OCI-LY3 (cell line): ENCODE measurements at regions not wholly inside any gene's neighbourhood (a gene's known extent, or its start where the extent isn't known, plus 50 kb on each side); places are given as distances from the start of the nearest gene placed in this dataset.

ENCODE experiments used
- EZH2phosphoT487 ChIP-seq: fragments of 200-600 bp; shearing (Covaris generic); IDR thresholded peaks from 2 replicates; pipeline ENCODE4 v1.6.1; 2018; ENCODE audit warnings: antibody characterized with exemption, mixed run types, low read depth
- TF ChIP-seq, protein P1 (sequence below): fragments of 200-600, 300-600 bp; sonication (generic); IDR thresholded peaks from 2 replicates; pipeline ENCODE4 v1.5.1; 2014; ENCODE audit warnings: antibody characterized with exemption, low read length, low read depth

DNA sequence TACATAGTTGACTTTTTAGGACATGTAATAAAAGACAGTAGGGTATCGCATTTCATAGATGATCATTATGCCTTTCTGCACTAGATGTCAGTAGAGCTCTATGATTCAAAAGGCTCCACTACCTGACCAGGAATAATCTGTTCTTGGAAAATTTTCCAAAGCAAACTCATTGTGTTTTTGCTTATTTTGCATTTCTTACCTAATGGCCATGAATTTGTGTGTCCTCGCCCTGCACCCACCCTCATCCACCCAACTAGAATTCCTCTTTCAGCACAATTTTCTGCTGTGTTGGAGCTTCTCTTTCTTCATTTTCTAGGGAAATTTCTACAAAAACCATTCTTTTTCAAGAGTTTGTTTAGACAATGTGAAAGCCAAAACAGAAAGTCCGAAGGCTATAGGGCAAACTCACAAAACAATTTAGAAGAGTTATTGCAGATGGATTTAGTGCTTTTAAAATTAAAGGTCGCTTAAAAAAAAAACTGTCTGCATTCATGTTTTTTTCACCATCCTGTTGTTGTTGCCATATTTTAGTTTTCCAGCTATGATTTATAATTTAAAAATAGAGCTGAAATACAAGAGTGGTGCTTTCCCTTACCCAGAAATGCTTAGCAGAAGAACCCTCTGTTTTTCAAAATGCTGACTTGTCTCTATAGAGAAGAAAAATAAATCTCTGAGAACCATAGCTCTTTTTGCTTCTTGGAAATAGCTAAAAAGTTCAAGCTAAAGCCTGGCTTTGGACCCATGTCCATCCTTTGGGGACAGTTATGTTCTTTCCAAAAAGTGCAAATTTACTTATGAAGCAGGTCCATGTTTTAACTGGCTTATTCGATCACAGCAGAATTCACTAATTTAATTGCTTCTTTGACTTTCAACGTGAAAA is 183.7 kb downstream of the SPATA18 start:
- TF ChIP-seq, protein P1, sequence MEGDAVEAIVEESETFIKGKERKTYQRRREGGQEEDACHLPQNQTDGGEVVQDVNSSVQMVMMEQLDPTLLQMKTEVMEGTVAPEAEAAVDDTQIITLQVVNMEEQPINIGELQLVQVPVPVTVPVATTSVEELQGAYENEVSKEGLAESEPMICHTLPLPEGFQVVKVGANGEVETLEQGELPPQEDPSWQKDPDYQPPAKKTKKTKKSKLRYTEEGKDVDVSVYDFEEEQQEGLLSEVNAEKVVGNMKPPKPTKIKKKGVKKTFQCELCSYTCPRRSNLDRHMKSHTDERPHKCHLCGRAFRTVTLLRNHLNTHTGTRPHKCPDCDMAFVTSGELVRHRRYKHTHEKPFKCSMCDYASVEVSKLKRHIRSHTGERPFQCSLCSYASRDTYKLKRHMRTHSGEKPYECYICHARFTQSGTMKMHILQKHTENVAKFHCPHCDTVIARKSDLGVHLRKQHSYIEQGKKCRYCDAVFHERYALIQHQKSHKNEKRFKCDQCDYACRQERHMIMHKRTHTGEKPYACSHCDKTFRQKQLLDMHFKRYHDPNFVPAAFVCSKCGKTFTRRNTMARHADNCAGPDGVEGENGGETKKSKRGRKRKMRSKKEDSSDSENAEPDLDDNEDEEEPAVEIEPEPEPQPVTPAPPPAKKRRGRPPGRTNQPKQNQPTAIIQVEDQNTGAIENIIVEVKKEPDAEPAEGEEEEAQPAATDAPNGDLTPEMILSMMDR = peak; percentile 74
- no peak for TF ChIP-seq EZH2phosphoT487
